ENCODE measurements at regions not wholly inside any gene's neighbourhood (a gene's known extent, or its start where the extent isn't known, plus 50 kb on each side); places are given as distances from the start of the nearest gene placed in this dataset.

DNA sequence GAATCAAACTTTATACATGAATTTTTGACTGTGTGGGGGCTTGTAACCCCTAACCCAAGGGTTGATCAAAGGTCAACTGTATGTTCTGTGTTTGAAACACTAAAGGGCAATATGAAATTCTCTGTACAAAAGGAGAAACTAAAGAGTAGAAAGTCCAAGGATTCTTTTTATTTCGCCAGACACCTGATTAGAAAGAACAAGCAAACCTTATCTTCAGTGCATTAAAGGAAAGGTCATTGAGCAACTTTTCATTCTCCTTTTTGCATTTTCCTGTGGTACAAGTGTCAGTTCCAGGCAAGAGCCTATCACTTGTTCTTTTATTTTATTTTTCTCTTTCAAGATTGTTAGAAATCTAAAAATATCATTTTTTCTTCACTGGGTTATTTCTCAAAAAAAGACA lies 430.1 kb upstream of the EPHA3 start:
- Histone ChIP-seq H3K79me2 (ENCODE audit: low read length) (no peaks in the 10 kb centered on the region), H4K20me1 (ENCODE audit: insufficient read depth, low read length) (no peaks in the 10 kb centered on the region), H3K4me2 (ENCODE audit: low read length) (no peak overlapping the region), H3K27ac (ENCODE audit: low read length) (no peak overlapping the region), H3K27me3 (ENCODE audit: low read depth, low read length) (no peaks in the 10 kb centered on the region), H3K4me1 (ENCODE audit: low read length) (no peaks in the 10 kb centered on the region), H3K9me3 (ENCODE audit: insufficient read depth, low read length) (no peaks in the 10 kb centered on the region), H3K36me3 (replicated peaks; ENCODE audit: low read depth, low read length) (no peaks in the 10 kb centered on the region), H3K9ac (ENCODE audit: low read length) (no peak overlapping the region), H2AFZ (ENCODE audit: low read depth, low read length) (no peak overlapping the region), H3K4me3 (ENCODE audit: low read length) (no peak overlapping the region)
- TF ChIP-seq EZH2phosphoT487 (IDR thresholded peaks at IDR 0.05; ENCODE audit: low read depth) (no peak), CTCF (IDR thresholded peaks at IDR 0.05; ENCODE audit: low read depth, low read length) (no peak)

GRCh38 chr3:88678747-88679146 lies 428.7 kb upstream of the EPHA3 start:
- no peaks in the 10 kb centered on the region for H3K36me3 ChIP-seq (replicated peaks; ENCODE audit: low read depth, low read length)

GRCh38 chr3:88690287-88690686 lies 417.1 kb upstream of the EPHA3 start:
- Histone ChIP-seq H3K27me3 (ENCODE audit: low read depth, low read length) (no peaks in the 10 kb centered on the region), H3K4me1 (ENCODE audit: low read length) (no peaks in the 10 kb centered on the region), H2AFZ (ENCODE audit: low read depth, low read length) (no peak overlapping the region), H3K4me3 (ENCODE audit: low read length) (no peak overlapping the region), H3K4me2 (ENCODE audit: low read length) (no peak overlapping the region), H3K9me3 (ENCODE audit: insufficient read depth, low read length) (no peaks in the 10 kb centered on the region), H3K27ac (ENCODE audit: low read length) (no peak overlapping the region), H3K9ac (ENCODE audit: low read length) (no peak overlapping the region), H4K20me1 (ENCODE audit: insufficient read depth, low read length) (no peaks in the 10 kb centered on the region), H3K79me2 (ENCODE audit: low read length) (no peaks in the 10 kb centered on the region), H3K36me3 (replicated peaks; ENCODE audit: low read depth, low read length) (no peaks in the 10 kb centered on the region)
- TF ChIP-seq CTCF (IDR thresholded peaks at IDR 0.05; ENCODE audit: low read depth, low read length): no peak
- no peak for TF ChIP-seq EZH2phosphoT487 (IDR thresholded peaks at IDR 0.05; ENCODE audit: low read depth)

More at GRCh38 chr3:88678747-88679146, 428.7 kb upstream of the EPHA3 start:
- H3K4me3 ChIP-seq (ENCODE audit: low read length): no peak overlapping the region
- H3K9ac ChIP-seq (ENCODE audit: low read length): no peak overlapping the region
- H2AFZ ChIP-seq (ENCODE audit: low read depth, low read length): no peak overlapping the region
- no peak overlapping the region for H3K4me2 ChIP-seq (ENCODE audit: low read length)
- TF ChIP-seq EZH2phosphoT487 (IDR thresholded peaks at IDR 0.05; ENCODE audit: low read depth): no peak
- no peak for TF ChIP-seq CTCF (IDR thresholded peaks at IDR 0.05; ENCODE audit: low read depth, low read length)
- H4K20me1 ChIP-seq (ENCODE audit: insufficient read depth, low read length): no peaks in the 10 kb centered on the region
- no peaks in the 10 kb centered on the region for H3K27me3 ChIP-seq (ENCODE audit: low read depth, low read length)
- H3K27ac ChIP-seq (ENCODE audit: low read length): no peak overlapping the region
- H3K9me3 ChIP-seq (ENCODE audit: insufficient read depth, low read length): no peaks in the 10 kb centered on the region
- H3K4me1 ChIP-seq (ENCODE audit: low read length): no peaks in the 10 kb centered on the region
- H3K79me2 ChIP-seq (ENCODE audit: low read length): no peaks in the 10 kb centered on the region

DNA sequence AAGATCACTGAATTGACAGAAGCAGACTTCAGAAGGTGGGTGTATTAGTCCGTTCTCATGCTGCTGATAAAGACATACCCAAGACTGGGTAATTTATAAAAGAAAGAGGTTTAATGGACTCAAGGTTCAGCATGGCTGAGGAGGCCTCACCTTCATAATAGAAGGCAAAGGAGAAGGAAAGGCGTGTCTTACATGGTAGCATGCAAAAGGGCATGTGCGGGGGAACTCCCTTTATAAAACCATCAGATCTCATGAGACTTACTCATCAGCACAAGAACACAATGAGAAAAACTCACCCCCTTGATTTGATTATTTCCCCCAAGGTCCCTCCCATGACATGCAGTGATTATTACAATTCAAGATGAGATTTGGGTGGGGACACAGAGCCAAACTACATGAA lies 416.3 kb upstream of the EPHA3 start:
- Histone ChIP-seq H4K20me1 (ENCODE audit: insufficient read depth, low read length) (no peaks in the 10 kb centered on the region), H3K36me3 (replicated peaks; ENCODE audit: low read depth, low read length) (no peaks in the 10 kb centered on the region), H3K4me3 (ENCODE audit: low read length) (no peak overlapping the region), H3K4me1 (ENCODE audit: low read length) (no peaks in the 10 kb centered on the region), H3K27me3 (ENCODE audit: low read depth, low read length) (no peaks in the 10 kb centered on the region), H3K9ac (ENCODE audit: low read length) (no peak overlapping the region), H3K79me2 (ENCODE audit: low read length) (no peaks in the 10 kb centered on the region), H3K4me2 (ENCODE audit: low read length) (no peak overlapping the region), H3K9me3 (ENCODE audit: insufficient read depth, low read length) (no peaks in the 10 kb centered on the region), H3K27ac (ENCODE audit: low read length) (no peak overlapping the region), H2AFZ (ENCODE audit: low read depth, low read length) (no peak overlapping the region)
- TF ChIP-seq CTCF (IDR thresholded peaks at IDR 0.05; ENCODE audit: low read depth, low read length) (no peak), EZH2phosphoT487 (IDR thresholded peaks at IDR 0.05; ENCODE audit: low read depth) (no peak)

Measured in OCI-LY3 (cell line).